HG03432 (cell line): ENCODE measurements at regions not wholly inside any gene's neighbourhood (a gene's known extent, or its start where the extent isn't known, plus 50 kb on each side); places are given as distances from the start of the nearest gene placed in this dataset.

Experiments used
- ATAC-seq: cut with Tn5 transposase; IDR thresholded peaks from one replicate; pipeline ENCODE4 v1.9.1; 2021; ENCODE audit warnings: mild to moderate bottlenecking, moderate library complexity; ENCODE audit not compliant: unreplicated experiment

DNA sequence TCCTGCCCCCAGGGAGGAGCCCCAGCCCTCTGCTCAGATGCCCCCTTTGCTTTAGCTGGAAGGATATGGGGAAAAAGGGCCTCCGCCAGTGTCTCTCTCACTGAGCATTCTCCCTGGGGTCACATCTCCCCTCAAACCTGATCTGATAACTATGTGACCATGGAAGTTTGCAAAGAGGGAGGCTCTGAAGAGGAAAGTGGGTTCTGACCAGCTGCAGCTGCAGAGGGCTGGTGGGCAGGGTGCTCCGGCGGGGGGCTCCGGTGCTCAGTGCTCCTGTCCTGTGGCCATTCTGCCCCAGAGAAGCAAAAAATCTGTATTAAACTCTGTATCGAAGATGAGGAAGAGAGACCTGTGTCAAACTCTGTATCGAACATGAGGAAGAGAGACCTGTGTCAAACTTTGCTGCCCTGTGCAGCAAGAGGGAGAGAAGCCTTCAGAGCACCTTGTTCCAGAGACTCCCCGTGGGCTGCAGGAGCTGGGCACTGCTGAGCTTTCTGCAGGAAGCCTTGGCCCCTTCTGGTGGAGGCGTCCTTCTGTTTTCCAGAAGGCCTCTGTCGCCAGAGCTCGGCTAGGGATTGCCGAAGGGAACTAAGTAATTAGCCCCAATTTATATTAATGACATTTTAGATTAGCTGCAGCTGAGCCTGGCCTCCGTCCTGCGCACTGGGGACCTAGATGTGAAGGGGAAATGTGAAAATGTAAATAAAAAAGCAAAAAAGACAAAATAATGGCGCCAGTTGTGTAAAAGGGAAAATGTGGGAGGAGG lies 186.2 kb upstream of the C1orf174 start:
- ATAC-seq: no peak

DNA sequence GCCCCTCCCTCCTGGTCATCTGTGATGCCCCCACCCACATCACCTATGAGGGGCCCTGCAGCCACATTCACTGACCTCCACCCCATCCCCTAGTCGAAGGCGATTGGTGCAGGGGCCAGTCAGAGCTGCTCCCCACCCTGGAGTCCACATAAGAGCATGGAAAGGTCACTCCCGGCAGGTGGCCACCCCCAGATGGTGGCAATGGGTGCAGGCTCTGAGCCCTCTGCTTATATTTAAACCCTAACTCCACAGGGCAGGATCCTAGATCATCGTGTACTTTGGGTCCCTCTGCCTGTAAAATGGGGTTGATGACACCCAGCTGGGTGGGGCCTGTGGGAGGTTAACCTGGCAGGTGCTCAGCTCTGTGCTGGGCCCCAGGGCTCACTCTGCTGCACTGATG lies 186.8 kb upstream of the C1orf174 start:
- ATAC-seq: no peak

GRCh38 chr1:4087530-4088420 lies 187.7 kb upstream of the C1orf174 start:
- ATAC-seq: no peak

DNA sequence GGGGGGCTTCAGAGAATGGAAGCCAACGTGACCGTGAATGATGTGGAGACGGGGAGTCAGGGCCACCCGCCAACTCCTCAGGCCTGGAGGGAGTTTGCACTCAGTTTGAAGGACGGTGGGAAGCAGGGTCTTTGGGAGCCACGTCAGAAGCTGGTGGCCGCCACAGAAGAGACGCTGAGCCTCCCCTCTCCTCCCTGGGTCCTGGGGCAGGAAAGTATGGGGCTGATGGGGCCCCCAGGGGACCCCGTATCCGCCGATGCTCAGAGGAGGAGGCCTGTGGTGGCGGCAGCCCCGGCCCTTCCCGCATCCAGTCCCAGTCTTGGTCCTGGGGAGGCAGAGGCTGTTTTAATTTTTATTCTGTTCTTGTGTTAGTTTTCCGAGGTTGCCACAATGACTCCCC lies 188.6 kb upstream of the C1orf174 start:
- ATAC-seq: no peak

GRCh38 chr1:4089421-4090175 lies 189.5 kb upstream of the C1orf174 start:
- ATAC-seq: no peak

DNA sequence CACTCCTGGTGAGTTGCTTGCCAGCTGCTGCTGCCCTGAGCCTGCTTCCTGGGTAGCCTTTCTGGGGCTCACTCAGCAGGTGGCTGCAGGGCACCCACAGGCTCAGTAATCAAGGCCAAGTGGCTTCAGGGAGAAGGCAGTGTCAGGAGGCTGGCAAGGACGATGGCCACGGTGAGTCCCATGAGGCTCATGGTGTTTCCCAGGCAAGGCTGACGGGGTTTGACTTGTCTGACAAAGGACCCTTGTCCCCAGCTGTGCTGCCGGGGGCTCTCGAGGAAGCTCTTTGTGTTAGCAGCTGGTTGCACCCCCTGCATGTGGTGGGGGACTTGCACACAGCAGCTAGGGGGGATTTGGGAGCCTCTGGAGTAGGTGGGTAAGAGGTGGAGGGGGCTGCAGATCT lies 190.5 kb upstream of the C1orf174 start:
- ATAC-seq: no peak

DNA sequence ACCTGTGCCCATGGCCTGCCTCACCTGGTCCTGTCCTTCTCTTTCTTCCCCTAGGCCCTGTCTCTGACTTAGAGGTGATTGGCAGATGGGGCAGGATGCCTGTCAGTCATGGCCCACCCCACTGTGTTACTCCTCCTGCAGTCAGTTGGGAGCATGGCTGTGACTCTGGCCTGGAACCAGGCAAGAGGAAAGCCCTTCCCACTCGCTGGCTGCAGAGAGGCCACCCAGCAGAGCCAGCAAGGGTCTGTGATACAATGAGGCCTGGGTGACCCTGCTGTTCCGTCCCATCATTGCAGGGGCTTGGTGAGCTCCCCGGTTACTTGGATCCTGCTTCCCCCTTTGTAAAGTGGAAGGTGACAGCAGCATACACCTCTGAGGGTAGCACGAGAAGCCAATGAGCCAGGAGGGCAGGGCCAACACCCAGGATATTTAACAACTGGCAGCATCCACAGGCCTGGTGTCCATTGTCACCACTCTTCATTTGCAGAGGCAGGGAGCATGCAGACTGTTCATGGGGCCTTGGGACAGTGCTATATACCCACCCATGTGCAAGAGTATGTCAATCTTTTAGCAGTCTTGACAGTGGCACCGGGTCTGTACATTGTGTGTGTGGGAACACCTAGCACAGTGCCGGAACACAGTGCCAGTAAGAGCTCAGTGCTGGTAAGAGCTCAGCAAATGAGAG lies 191.0 kb upstream of the C1orf174 start:
- ATAC-seq: no peak

DNA sequence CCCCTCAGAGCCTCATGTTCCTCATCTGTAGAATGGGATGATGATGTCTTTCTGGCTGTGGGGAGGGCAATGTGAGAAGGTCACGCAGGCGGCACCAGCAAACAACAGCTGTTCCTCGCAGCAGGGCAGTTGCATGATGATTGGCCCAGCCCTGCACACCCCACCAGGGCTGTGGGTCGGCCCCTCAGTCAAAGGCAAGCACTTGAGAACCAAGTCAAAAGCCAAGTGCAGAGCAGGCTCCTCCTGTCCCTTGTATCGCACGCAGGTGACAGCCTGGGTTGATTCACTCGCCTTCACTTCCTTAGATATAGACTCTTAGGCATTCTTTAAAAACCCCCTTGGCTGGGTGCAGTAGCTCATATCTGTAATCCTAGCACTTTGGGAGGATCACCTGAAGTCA lies 191.9 kb upstream of the C1orf174 start:
- ATAC-seq: no peak

DNA sequence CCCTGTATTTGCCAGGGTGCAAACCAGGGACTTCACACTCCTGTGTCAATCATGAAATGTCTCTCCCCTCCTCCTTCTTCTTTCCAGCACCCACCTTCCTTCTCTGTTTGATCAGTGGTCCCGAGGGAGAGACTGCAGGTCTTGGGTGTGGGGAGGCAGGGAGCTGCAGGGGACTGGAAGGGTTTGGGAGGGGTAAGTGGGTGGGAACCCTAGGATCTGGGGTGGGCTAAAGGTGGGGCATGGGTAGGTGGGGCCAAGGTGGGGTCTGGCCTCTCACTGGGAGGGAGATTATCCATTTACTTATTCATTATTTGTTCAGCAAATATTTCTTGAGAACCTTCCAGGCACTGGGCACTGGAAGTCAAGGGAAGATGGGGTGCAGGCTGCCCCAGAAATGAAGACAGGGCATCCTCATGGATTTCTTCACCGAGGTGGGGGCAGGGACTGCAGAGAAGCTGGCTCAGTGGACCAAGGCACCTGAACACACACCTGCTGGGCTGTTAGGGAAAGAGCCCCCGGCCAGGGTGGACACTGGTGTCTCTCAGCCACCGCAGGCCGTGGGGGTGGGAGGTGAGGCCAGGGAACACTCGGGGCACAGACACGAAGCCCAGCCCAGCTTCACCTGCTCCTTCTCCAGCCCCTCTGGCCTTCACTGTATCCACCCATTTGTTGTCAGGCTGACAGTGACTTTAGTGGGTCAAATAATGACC lies 193.9 kb upstream of the C1orf174 start:
- ATAC-seq: no peak

DNA sequence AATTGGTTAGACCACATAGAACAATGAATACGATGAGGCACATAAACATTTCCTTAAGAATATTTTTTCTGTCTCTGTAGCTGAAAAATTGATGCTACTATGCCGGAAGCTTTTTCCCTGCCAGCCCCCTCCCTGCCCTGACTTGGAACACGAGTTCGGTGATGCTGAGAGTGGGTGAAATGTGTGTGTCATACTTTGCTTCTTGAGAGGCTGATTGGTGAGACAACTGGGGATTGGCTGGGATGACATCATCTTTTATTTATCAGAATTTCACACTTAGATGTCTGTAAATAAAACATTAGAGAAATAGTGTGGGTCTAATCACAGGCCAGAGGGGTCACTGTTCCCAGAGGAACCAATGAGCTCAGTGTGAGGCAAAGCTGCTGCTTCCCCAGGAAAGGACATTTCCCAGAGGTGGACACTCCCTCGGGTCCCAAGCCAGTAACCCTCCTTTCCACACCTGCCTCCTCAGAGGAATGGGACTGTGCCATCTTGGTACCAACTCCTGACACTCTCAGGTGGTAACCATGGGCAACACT lies 195.4 kb upstream of the C1orf174 start:
- no peak for ATAC-seq

GRCh38 chr1:4101459-4102161 lies 201.5 kb upstream of the C1orf174 start:
- no peak for ATAC-seq

- ATAC-seq: no peak
Measured at GRCh38 chr1:4105300-4105880, 205.3 kb upstream of the C1orf174 start.

DNA sequence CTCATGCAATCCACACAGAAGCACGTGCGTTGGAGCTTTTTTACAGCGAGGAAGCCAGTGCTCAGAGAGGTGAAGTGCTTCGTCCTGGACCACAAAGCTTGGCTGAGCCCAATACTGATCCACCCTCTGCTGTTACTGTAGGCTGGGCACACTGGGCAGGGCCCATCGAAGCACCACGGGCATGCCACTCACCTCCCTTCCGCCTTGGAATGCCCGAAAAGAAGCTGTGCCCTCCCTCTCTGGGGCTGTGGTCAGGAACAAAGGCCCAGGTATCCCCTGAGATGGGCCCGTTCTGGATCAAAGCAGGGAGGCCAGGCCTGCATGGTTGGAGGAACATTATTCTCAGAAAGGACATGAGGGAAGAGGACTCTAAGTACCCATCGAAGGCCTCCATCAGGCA lies 206.7 kb upstream of the C1orf174 start:
- ATAC-seq: no peak

- no peak for ATAC-seq
Measured at GRCh38 chr1:4107291-4107690, 207.2 kb upstream of the C1orf174 start.

GRCh38 chr1:4108331-4108730 lies 208.3 kb upstream of the C1orf174 start:
- ATAC-seq: no peak

DNA sequence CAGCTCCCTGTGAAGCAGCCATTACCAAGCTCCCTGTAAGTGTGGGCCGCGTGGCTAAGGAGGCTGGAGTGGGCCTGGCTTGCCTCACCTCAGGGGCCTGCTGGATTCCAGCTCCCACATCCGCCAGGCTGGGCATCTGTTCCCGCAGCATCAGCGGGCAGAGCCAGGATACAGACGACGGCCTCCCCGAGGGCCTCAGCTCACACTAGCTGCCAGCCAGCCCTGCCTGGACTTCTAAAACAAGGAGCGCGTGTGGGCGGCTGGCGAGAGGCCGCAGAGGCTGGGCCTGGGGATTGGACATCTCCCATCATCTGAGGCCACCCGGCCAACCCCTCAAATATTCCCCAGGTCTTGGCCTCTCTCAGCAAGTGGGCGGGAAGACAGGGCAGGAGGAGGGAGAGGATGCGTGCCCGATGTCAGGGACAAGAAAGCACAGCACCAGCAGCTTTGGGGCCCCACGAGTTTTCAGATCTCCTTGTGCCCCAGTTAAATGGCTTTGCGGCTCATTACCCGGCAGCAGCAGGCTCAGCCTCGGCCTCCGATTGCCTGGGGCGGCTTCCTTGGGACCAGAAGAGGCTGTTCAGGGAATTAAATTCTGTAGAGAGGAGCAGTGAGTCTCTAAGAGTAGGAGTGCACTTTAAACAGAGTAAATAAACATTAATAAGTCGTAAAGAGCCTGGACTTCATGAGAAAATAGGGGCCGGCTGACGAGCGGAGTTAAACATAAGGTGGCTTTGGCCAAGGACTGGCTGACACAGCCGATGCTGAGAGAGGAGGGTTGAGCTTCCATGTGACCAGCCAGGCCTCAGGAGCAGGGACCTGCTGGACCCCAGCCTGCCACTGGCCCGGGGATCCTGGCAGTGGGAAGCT lies 208.9 kb upstream of the C1orf174 start:
- no peak for ATAC-seq

DNA sequence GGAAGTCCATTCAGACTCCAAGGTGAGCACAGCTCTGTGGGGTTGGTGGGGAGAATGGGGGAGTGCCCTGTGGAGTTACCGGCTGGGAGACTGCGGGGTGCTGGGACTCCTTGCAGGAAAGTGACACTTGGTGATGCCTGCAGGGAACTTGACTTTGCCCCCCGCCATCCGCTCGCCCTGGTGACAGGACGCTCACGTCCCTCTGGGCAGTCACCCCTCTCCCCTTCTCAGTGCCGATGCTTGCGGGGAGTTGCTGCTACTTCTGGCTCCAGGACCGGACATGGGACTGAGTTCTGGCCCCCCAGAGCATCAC lies 209.5 kb upstream of the C1orf174 start:
- no peak for ATAC-seq

DNA sequence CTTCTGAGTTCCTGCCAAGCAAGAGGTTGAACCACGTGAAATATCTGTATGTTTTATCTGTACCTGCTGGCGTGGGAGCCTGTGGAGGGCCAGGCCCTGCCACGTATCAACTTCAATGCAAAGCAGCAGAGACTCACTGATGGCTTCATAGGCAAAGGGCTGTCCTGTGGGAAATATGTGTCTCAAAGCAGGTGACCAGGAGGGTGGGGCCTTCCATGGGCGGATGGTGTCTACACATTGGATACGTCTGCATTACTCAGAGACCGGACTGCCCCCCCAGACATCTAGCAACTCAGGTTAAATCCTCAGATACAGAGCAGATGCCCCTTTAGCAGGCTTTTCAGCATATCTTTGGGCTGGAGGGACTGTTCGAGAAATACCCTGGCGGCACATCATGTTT lies 210.8 kb upstream of the C1orf174 start:
- no peak for ATAC-seq
